Panc1 (cell line): ENCODE measurements at regions not wholly inside any gene's neighbourhood (a gene's known extent, or its start where the extent isn't known, plus 50 kb on each side); places are given as distances from the start of the nearest gene placed in this dataset.

Experiments
- ATAC-seq: fragments of 200-7000 bp; cut with Tn5 transposase; 2 replicates; pipeline ENCODE4 v1.9.1; 2020; ENCODE audit warnings: mild to moderate bottlenecking, moderate library complexity
- BruUV-seq: library from RNA; stranded (reverse); fragments of 400-500 nt; replicated peaks from 2 replicates; lab custom pipeline; 2021; lab: Mats Ljungman, UMichigan
- CTCF ChIA-PET: fragments of 300-600 bp; sonication (Branson Sonifier 250); formaldehyde crosslinking; loops from one replicate; lab custom pipeline; 2022; ENCODE audit warnings: antibody characterized with exemption; lab: Charles Lee
- POLR2A ChIA-PET: fragments of 300-600 bp; sonication (Branson Sonifier 250); formaldehyde crosslinking; loops from one replicate; lab custom pipeline; 2022; ENCODE audit warnings: antibody characterized with exemption; lab: Charles Lee
- DNase-seq: peaks from one replicate; pipeline ENCODE4 v3.0.0-alpha.2; 2010; ENCODE audit warnings: low read depth, low spot score
- H3K27ac ChIP-seq: 2 replicates; pipeline ENCODE4 v1.5.1; 2011; ENCODE audit warnings: mild to moderate bottlenecking, low read length, inconsistent platforms
- H3K27me3 ChIP-seq: fragments of 200-500 bp; sonication (Bioruptor generic); 2 replicates; pipeline ENCODE4 v1.6.0; 2014; ENCODE audit warnings: low read length, inconsistent platforms; ENCODE audit not compliant: control insufficient read depth, insufficient read depth
- H3K36me3 ChIP-seq: fragments of 200-500 bp; sonication (Bioruptor generic); 2 replicates; pipeline ENCODE4 v1.5.1; 2014; ENCODE audit warnings: inconsistent platforms, mild to moderate bottlenecking, low read length, moderate library complexity; ENCODE audit not compliant: control insufficient read depth, insufficient read depth
- H3K4me1 ChIP-seq: 2 replicates; pipeline ENCODE4 v1.5.1; 2011; ENCODE audit warnings: inconsistent platforms, mild to moderate bottlenecking, low read length, moderate library complexity; ENCODE audit not compliant: control insufficient read depth, insufficient read depth
- H3K4me3 ChIP-seq, 2 experiments: 2 replicates each; pipeline ENCODE4 v1.5.1; 2011 to 2012; ENCODE audit warnings: low read depth in 2 of 2, low read length in 2 of 2, mild to moderate bottlenecking in 2 of 2, inconsistent platforms in 1 of 2, moderate library complexity in 1 of 2
- H3K9me3 ChIP-seq: fragments of 200-500 bp; sonication (Bioruptor generic); 2 replicates; pipeline ENCODE4 v1.5.1; 2014; ENCODE audit warnings: low read depth, mild to moderate bottlenecking, inconsistent platforms, low read length, moderate library complexity; ENCODE audit not compliant: control insufficient read depth, insufficient read depth
- CTCF ChIP-seq: fragments of 450-650 bp; IDR thresholded peaks from 2 replicates; pipeline ENCODE4 v1.5.1; 2017; ENCODE audit warnings: mild to moderate bottlenecking
- POLR2AphosphoS5 ChIP-seq: IDR thresholded peaks from 2 replicates; pipeline ENCODE4 v1.6.1; 2012; ENCODE audit warnings: mild to moderate bottlenecking, low read depth, low read length, moderate library complexity
- REST ChIP-seq, 2 experiments: IDR thresholded peaks; 2 replicates each; pipeline ENCODE4 v1.6.1; 2011 to 2012; ENCODE audit warnings: low read depth in 2 of 2, control low read depth in 1 of 2, low read length in 1 of 2, mild to moderate bottlenecking in 1 of 2, moderate library complexity in 1 of 2; ENCODE audit not compliant: insufficient read depth in 1 of 2
- SIN3A ChIP-seq: IDR thresholded peaks from 2 replicates; pipeline ENCODE4 v1.6.1; 2012; ENCODE audit warnings: low read depth, mild to moderate bottlenecking, low read length, moderate library complexity, borderline replicate concordance; ENCODE audit not compliant: insufficient read depth
- TCF7L2 ChIP-seq: IDR thresholded peaks from 2 replicates; pipeline ENCODE4 v1.6.1; 2011; ENCODE audit warnings: mild to moderate bottlenecking, low read depth, low read length, inconsistent platforms
- in situ Hi-C: cut with HindIII; loops from 2 replicates; pipeline ENCODE4 v1.10.0; 2016; ENCODE audit warnings: low sequenced_read_pairs, low pct_unique_long_range_greater_than_20kb
- intact Hi-C: fragments of 100-400 bp; cut with micrococcal nuclease; formaldehyde crosslinking; loops from one replicate; pipeline ENCODE4 v1.10.0; 2022; ENCODE audit not compliant: unreplicated experiment

GRCh38 chr12:93078577-93078976, 149.5 kb upstream of the EEA1 start:
- Histone ChIP-seq H3K4me3 (no peak overlapping the region), H3K27ac (no peak overlapping the region), H3K27me3 (no peaks in the 10 kb centered on the region), H3K4me1 (no peaks in the 10 kb centered on the region), H3K9me3 (no peaks in the 10 kb centered on the region), H3K36me3 (no peaks in the 10 kb centered on the region)
- in situ Hi-C loops (no loop called here), intact Hi-C loops (no loop called here)
- ChIA-PET CTCF (no interaction called here), POLR2A (no interaction called here)
- no peak for TF ChIP-seq REST (IDR thresholded peaks at IDR 0.05; ENCODE audit: insufficient read depth in 1 of 2, low read depth in 2 of 2, low read length in 1 of 2)
- TF ChIP-seq SIN3A, result no peak
- no peak for TF ChIP-seq CTCF
- no peak for TF ChIP-seq POLR2AphosphoS5
- TF ChIP-seq TCF7L2, result no peak
- DNase-seq (no peak), ATAC-seq (no peak)
- no TSS peak for BruUV-seq

- Histone ChIP-seq H3K4me1 (no peaks in the 10 kb centered on the region), H3K27ac (no peak overlapping the region), H3K27me3 (no peaks in the 10 kb centered on the region), H3K9me3 (no peaks in the 10 kb centered on the region), H3K36me3 (no peaks in the 10 kb centered on the region), H3K4me3 (no peak overlapping the region)
- in situ Hi-C loops (no loop called here), intact Hi-C loops (no loop called here)
- CTCF ChIA-PET, result no interaction called here
- DNase-seq (no peak), ATAC-seq (no peak)
- POLR2A ChIA-PET, result no interaction called here
- no peak for TF ChIP-seq REST (IDR thresholded peaks at IDR 0.05; ENCODE audit: insufficient read depth in 1 of 2, low read depth in 2 of 2, low read length in 1 of 2)
- TF ChIP-seq CTCF, result no peak
- no peak for TF ChIP-seq TCF7L2
- no peak for TF ChIP-seq POLR2AphosphoS5
- TF ChIP-seq SIN3A, result no peak
- BruUV-seq, result no TSS peak
Observed at GRCh38 chr12:93079271-93079670, 150.2 kb upstream of the EEA1 start.
